GM19043 (cell line): ENCODE measurements at regions not wholly inside any gene's neighbourhood (a gene's known extent, or its start where the extent isn't known, plus 50 kb on each side); places are given as distances from the start of the nearest gene placed in this dataset.
"Not testable (repeated sequence)": the region's sequence is repeated elsewhere in the genome, so short reads cannot be mapped to it uniquely, and the experiment has no call there.

Experiments used
- ATAC-seq: cut with Tn5 transposase; IDR thresholded peaks from one replicate; pipeline ENCODE4 v1.9.1; 2021; ENCODE audit warnings: low read depth; ENCODE audit not compliant: unreplicated experiment

GRCh38 chr1:189693140-189693539 lies 784.5 kb downstream of the BRINP3 start:
- ATAC-seq = no peak

- ATAC-seq = no peak
Measured at GRCh38 chr1:189696297-189696696, 781.4 kb downstream of the BRINP3 start.

- no peak for ATAC-seq
Measured at GRCh38 chr1:189697113-189697512, 780.6 kb downstream of the BRINP3 start.

- no peak for ATAC-seq
Measured at GRCh38 chr1:189701606-189702005, 776.1 kb downstream of the BRINP3 start.

- no peak for ATAC-seq
Measured at GRCh38 chr1:189706594-189706993, 771.1 kb downstream of the BRINP3 start.

GRCh38 chr1:189708674-189709073 lies 769.0 kb downstream of the BRINP3 start:
- no peak for ATAC-seq

GRCh38 chr1:189718147-189718795 lies 759.4 kb downstream of the BRINP3 start:
- not testable (repeated sequence) for ATAC-seq

- no peak for ATAC-seq
Measured at GRCh38 chr1:189726806-189727205, 750.9 kb downstream of the BRINP3 start.

- ATAC-seq = no peak
Measured at GRCh38 chr1:189751311-189751710, 726.4 kb downstream of the BRINP3 start.

GRCh38 chr1:189752461-189752995 lies 725.1 kb downstream of the BRINP3 start:
- no peak for ATAC-seq

GRCh38 chr1:189755100-189755499 lies 722.6 kb downstream of the BRINP3 start:
- not testable (repeated sequence) for ATAC-seq

- no peak for ATAC-seq
Measured at GRCh38 chr1:189764391-189765320, 713.0 kb downstream of the BRINP3 start.

GRCh38 chr1:189769448-189769847 lies 708.2 kb downstream of the BRINP3 start:
- ATAC-seq = no peak

- no peak for ATAC-seq
Measured at GRCh38 chr1:189774721-189775287, 702.9 kb downstream of the BRINP3 start.

- no peak for ATAC-seq
Measured at GRCh38 chr1:189775343-189775742, 702.3 kb downstream of the BRINP3 start.

- no peak for ATAC-seq
Measured at GRCh38 chr1:189779034-189779433, 698.6 kb downstream of the BRINP3 start.

- ATAC-seq = no peak
Measured at GRCh38 chr1:189782295-189782694, 695.4 kb downstream of the BRINP3 start.

GRCh38 chr1:189783456-189783855 lies 694.2 kb downstream of the BRINP3 start:
- ATAC-seq = no peak

GRCh38 chr1:189786761-189787160 lies 690.9 kb downstream of the BRINP3 start:
- ATAC-seq = no peak

- ATAC-seq = no peak
Measured at GRCh38 chr1:189787201-189787600, 690.5 kb downstream of the BRINP3 start.

- ATAC-seq = no peak
Measured at GRCh38 chr1:189790335-189790734, 687.3 kb downstream of the BRINP3 start.
